ENCODE measurements at regions not wholly inside any gene's neighbourhood (a gene's known extent, or its start where the extent isn't known, plus 50 kb on each side); places are given as distances from the start of the nearest gene placed in this dataset.

DNA sequence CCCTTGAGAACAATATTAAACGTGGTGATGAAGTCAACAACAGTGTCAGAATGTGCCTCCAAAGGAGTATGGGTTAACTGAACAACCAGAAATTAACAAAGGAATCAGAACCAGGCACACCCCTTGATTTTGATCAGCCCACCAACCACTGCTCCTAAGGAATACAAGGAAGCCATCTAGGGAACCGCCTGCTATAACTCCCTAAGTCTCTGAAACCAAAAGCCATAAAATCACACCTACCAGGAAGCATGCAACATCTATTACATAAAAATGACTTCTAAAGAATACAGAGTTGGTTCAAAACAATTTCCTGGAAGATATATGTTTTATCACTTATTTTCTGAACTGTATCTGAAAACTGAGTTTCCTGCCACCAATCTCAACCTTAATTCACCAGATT, 360.0 kb downstream of the EPHA4 start:
- TF ChIP-seq, protein P1, sequence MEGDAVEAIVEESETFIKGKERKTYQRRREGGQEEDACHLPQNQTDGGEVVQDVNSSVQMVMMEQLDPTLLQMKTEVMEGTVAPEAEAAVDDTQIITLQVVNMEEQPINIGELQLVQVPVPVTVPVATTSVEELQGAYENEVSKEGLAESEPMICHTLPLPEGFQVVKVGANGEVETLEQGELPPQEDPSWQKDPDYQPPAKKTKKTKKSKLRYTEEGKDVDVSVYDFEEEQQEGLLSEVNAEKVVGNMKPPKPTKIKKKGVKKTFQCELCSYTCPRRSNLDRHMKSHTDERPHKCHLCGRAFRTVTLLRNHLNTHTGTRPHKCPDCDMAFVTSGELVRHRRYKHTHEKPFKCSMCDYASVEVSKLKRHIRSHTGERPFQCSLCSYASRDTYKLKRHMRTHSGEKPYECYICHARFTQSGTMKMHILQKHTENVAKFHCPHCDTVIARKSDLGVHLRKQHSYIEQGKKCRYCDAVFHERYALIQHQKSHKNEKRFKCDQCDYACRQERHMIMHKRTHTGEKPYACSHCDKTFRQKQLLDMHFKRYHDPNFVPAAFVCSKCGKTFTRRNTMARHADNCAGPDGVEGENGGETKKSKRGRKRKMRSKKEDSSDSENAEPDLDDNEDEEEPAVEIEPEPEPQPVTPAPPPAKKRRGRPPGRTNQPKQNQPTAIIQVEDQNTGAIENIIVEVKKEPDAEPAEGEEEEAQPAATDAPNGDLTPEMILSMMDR (IDR thresholded peaks at IDR 0.05): no peak
- no peak for TF ChIP-seq POLR2A (IDR thresholded peaks at IDR 0.05)

Data from body of pancreas (tissue), 4 donors.